ENCODE measurements at regions not wholly inside any gene's neighbourhood (a gene's known extent, or its start where the extent isn't known, plus 50 kb on each side); places are given as distances from the start of the nearest gene placed in this dataset.

DNA sequence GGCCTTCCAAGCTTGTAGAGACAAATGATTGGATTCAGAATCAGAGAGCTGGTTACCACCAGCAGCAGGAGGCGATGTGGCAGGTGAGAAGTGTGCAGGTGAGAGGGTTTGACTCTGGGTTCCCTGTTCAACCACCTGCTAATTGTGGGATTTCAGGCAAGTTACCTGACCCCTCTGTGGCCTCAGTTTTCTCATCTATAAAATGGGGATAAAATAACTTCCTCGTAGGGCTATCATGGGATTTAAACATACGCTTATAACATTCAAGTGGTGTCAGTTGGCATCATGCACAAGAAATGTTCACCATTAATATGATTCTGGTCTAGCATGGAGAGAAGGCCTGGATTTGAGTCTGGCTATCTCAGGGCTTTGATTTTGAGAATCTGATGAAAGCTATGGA lies 143.8 kb upstream of the MYL2 start:
- DNase-seq (ENCODE audit: low read depth in 2 of 3, low spot score in 2 of 3), result no peak

- DNase-seq (ENCODE audit: low read depth in 2 of 3, low spot score in 2 of 3), result no peak
Observed at GRCh38 chr12:111063295-111064026, 143.1 kb upstream of the MYL2 start.

GRCh38 chr12:111057701-111058425 lies 137.5 kb upstream of the MYL2 start:
- no peak for DNase-seq (ENCODE audit: low read depth in 2 of 3, low spot score in 2 of 3)

- peak; percentile 22 to 33 (median 33) for DNase-seq (ENCODE audit: low read depth in 2 of 3, low spot score in 2 of 3)
Observed at GRCh38 chr12:111056618-111057521, 136.5 kb upstream of the MYL2 start.

- no peak for DNase-seq (ENCODE audit: low read depth in 2 of 3, low spot score in 2 of 3)
Observed at GRCh38 chr12:111055181-111055880, 135.0 kb upstream of the MYL2 start.

DNA sequence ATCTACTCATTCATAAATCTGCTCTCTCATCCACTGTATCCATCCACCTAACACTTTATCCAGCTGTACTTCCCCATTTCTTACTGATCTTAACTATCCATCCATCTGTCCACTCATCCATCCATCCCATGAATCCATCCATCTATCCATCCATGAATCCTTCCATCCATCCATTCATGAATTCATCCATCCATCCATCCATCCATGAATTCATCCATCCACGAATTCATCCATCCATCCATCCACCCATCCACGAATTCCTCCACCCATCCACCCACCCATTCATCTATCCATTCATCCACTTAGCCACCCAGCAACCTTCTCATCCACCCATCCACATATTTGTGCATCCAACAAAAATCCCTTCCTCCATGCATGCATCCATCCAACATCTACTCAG lies 128.6 kb upstream of the MYL2 start:
- no peak for DNase-seq (ENCODE audit: low read depth in 2 of 3, low spot score in 2 of 3)

GRCh38 chr12:111046896-111047295 lies 126.5 kb upstream of the MYL2 start:
- DNase-seq (ENCODE audit: low read depth in 2 of 3, low spot score in 2 of 3), result no peak

- no peak for DNase-seq (ENCODE audit: low read depth in 2 of 3, low spot score in 2 of 3)
Observed at GRCh38 chr12:111045941-111046340, 125.6 kb upstream of the MYL2 start.

DNA sequence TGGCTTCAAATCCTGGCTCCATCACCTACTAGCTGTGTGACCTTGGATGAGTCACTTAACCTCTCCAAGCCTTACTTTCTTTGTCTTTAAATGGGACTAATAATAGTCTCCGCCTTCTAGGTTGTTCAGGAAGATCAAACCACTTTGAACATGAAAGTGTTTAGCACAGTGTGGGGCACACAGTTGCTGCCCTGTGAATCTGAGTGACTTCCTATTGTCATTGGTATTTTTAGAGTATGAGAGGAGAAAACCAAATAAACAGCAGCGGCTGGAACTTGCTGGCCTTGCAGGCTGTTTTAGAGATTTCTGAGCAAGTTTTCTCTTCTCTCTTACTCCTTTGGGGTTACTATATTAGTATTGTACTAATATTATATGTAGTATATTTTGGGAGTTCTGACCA lies 120.7 kb upstream of the MYL2 start:
- DNase-seq (ENCODE audit: low read depth in 2 of 3, low spot score in 2 of 3), result no peak

DNA sequence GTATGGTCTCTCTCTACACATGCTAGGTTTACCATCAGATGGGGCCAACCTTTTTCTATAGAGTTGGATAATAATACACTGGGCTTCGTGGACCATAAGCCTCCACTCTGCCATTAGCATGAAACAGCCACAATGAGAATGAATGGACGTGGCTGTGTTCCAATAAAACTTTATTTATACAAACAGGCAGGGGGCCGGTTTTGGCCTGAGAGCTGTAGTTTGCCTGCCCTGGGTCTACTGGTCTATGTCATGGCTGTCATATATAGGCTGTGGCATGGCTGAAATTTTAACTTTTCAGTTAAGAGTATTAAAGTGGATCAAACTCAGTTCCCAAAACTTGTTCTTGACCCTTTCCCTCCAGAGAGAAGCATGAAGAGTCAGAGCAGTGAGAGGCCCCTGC lies 120.3 kb upstream of the MYL2 start:
- no peak for DNase-seq (ENCODE audit: low read depth in 2 of 3, low spot score in 2 of 3)

GRCh38 chr12:111038941-111039340 lies 118.6 kb upstream of the MYL2 start:
- DNase-seq (ENCODE audit: low read depth in 2 of 3, low spot score in 2 of 3), result no peak

DNA sequence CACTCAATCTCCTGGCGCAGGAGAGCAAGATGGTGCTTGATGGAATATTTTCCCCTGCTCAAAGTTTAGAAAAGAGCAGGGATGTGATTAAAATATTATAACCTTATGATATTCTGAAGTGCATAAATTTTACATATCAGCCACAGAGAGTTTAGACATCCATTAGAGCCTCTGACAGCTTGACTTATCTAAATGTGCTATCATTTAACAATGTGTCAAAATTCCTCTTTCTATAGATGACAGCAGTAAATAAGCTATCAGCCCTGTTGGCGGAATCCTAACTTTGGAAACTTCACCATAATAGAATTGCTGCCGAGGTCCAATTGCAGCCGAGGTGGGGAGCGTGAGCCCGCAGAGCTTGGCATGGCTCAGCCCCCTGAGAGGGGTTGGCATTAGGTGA lies 117.7 kb upstream of the MYL2 start:
- DNase-seq (ENCODE audit: low read depth in 2 of 3, low spot score in 2 of 3), result no peak

- no peak for DNase-seq (ENCODE audit: low read depth in 2 of 3, low spot score in 2 of 3)
Observed at GRCh38 chr12:111037047-111037446, 116.7 kb upstream of the MYL2 start.

- DNase-seq (ENCODE audit: low read depth in 2 of 3, low spot score in 2 of 3), result no peak
Observed at GRCh38 chr12:111035578-111036301, 115.4 kb upstream of the MYL2 start.

- DNase-seq (ENCODE audit: low read depth in 2 of 3, low spot score in 2 of 3), result peak in 1 of 3 donors; percentile 9
Observed at GRCh38 chr12:111034886-111035577, 114.7 kb upstream of the MYL2 start.

DNA sequence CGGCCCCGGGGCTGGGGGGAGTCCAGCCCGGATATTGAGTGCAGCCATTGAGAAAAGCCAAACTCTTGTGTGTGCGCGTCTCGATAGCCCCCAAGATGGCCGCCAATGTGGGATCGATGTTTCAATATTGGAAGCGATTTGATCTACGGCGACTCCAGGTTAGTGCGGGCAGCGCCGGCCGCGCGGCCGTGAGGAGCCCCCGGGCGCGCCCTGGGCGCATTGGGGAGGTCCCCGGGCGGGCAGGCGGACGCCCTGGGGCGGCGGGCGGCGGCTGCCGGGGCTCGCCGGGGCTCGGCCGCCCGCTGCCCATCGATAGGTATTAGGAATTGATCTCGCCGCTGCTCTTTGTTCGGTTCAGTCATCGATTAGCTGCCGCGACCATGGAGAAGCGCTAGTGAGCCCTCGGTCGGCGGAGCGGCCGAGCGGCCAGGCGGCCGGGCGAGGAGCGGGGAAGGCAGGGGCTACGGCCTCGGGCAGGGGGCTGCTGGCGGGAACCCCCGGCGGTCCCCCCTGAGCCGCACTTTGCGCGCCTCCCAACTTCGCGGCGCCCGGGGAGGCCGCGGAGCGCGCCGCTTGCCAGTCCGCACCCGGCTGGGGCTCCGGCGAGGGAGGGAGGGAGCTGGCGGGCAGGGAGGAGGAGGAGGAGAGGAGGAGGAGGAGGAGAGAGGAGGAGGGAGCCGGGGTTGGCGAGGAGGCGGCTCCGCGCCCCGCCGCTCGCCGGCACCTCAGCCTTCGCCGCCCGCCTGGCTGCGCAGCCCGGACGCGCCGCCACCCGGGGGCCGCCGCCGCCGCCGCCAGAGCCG lies 113.9 kb upstream of the MYL2 start, which contains the start of gene CUX2:
Gene CUX2, plus strand, starts transcription at position 83 of the 803 bp plus-strand sequence.
- DNase-seq (ENCODE audit: low read depth in 2 of 3, low spot score in 2 of 3), result no peak

GRCh38 chr12:111033281-111034082 lies 113.1 kb upstream of the MYL2 start:
- DNase-seq (ENCODE audit: low read depth in 2 of 3, low spot score in 2 of 3), result peak in 1 of 3 donors; percentile 12

DNA sequence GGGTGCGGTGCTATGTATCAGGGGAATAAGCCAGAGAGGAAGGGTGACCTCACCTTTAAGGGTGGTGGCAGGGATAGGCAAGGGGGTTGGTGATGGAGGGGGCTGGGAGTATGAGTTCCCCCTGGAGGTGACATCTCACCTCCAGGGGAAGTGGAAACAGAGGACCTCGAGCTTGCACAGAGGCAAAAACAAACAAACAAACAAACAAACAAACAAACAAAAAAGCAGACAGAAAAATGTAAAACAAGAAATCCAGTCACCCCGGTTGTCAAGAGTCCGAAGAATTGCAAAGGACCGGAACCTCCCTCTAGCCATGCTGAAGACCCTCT lies 112.2 kb upstream of the MYL2 start:
- DNase-seq (ENCODE audit: low read depth in 2 of 3, low spot score in 2 of 3), result no peak

Data from hematopoietic multipotent progenitor cell (in vitro differentiated cells).